B cell (primary cell): ENCODE measurements at regions not wholly inside any gene's neighbourhood (a gene's known extent, or its start where the extent isn't known, plus 50 kb on each side); places are given as distances from the start of the nearest gene placed in this dataset.

Source experiments
- ATAC-seq: fragments of 200-7000 bp; cut with Tn5 transposase; one replicate; pipeline ENCODE4 v1.10.0; 2021; ENCODE audit warnings: low read depth, mild to moderate bottlenecking, moderate number of reproducible peaks, moderate library complexity
- CTCF ChIA-PET: fragments of 350-600 bp; sonication (Branson Sonifier 250); formaldehyde crosslinking; loops from one replicate; lab custom pipeline; 2021; ENCODE audit warnings: antibody characterized with exemption, inconsistent platforms; lab: Charles Lee
- POLR2A ChIA-PET: fragments of 350-600 bp; sonication (Branson Sonifier 250); formaldehyde crosslinking; loops from one replicate; lab custom pipeline; 2021; ENCODE audit warnings: antibody characterized with exemption; lab: Charles Lee
- DNase-seq: peaks from one replicate; pipeline ENCODE4 v3.0.0; 2013
- H2AFZ ChIP-seq: 2 replicates; pipeline ENCODE4 v1.6.1; 2012; ENCODE audit warnings: mild to moderate bottlenecking, low read depth, low read length; ENCODE audit not compliant: insufficient read depth, poor library complexity, severe bottlenecking
- H3K27ac ChIP-seq, 2 donors: 1 replicate in 1 of 2; 2 replicates in 1 of 2; pipeline ENCODE4 v1.5.1; 2012 to 2013; ENCODE audit warnings: low read length in 2 of 2, mild to moderate bottlenecking in 2 of 2, moderate library complexity in 1 of 2
- H3K27me3 ChIP-seq, 4 experiments: fragments of 200-600 bp in 1 of 4; sonication (generic) in 1 of 4; replicated peaks in 1 of 4; 1 replicate in 2 of 4; 2 replicates in 2 of 4; pipeline versions ENCODE4 v1.6.1 to v1.7.0; 2013 to 2016; ENCODE audit warnings: low read length in 3 of 4, mild to moderate bottlenecking in 2 of 4, mixed read lengths in 1 of 4, moderate library complexity in 1 of 4; ENCODE audit not compliant: insufficient read depth in 4 of 4, control insufficient read depth in 3 of 4; ENCODE audit errors: control extremely low read depth in 1 of 4
- H3K36me3 ChIP-seq, 2 experiments: replicated peaks in 1 of 2; 1 replicate in 1 of 2; 2 replicates in 1 of 2; pipeline versions ENCODE4 v1.6.1 to v1.7.1; 2013; ENCODE audit warnings: low read length in 1 of 2; ENCODE audit not compliant: insufficient read depth in 2 of 2, control insufficient read depth in 1 of 2; ENCODE audit errors: control extremely low read depth in 1 of 2, extremely low read depth in 1 of 2
- H3K4me1 ChIP-seq, 2 donors: fragments of 200-600 bp in 1 of 2; sonication (generic) in 1 of 2; 1 replicate in 1 of 2; 2 replicates in 1 of 2; pipeline versions ENCODE4 v1.5.1 to v1.6.1; 2013 to 2017; ENCODE audit warnings: low read length in 2 of 2; ENCODE audit not compliant: control insufficient read depth in 2 of 2, insufficient read depth in 2 of 2
- H3K4me2 ChIP-seq: replicated peaks from 2 replicates; pipeline ENCODE3; 2012; ENCODE audit warnings: mild to moderate bottlenecking, low read depth, low read length; ENCODE audit not compliant: poor library complexity, severe bottlenecking
- H3K4me3 ChIP-seq, 5 experiments: fragments of 200-600 bp in 1 of 5; sonication (generic) in 1 of 5; 1 replicate in 3 of 5; 2 replicates in 2 of 5; pipeline versions ENCODE4 v1.5.1 to v1.7.0; 2011 to 2016; ENCODE audit warnings: low read length in 4 of 5, mild to moderate bottlenecking in 4 of 5, low read depth in 2 of 5, control low read depth in 1 of 5, moderate library complexity in 1 of 5; ENCODE audit not compliant: insufficient read depth in 1 of 5; ENCODE audit errors: control extremely low read depth in 1 of 5, extremely low read depth in 1 of 5
- H3K79me2 ChIP-seq: fragments of 200-600 bp; sonication (generic); one replicate; pipeline ENCODE4 v1.6.0; 2016; ENCODE audit warnings: low read length; ENCODE audit not compliant: control insufficient read depth, insufficient read depth
- H3K9ac ChIP-seq: fragments of 200-600 bp; sonication (generic); 2 replicates; pipeline ENCODE4 v1.6.1; 2017; ENCODE audit warnings: mild to moderate bottlenecking, low read length, moderate library complexity
- H3K9me3 ChIP-seq, 3 donors: one replicate each; pipeline versions ENCODE4 v1.6.1 to v1.7.1; 2013; ENCODE audit warnings: low read length in 2 of 3; ENCODE audit not compliant: control insufficient read depth in 2 of 3, insufficient read depth in 1 of 3; ENCODE audit errors: control extremely low read depth in 1 of 3
- H4K20me1 ChIP-seq: 2 replicates; pipeline ENCODE4 v1.6.0; 2012; ENCODE audit warnings: mild to moderate bottlenecking, low read length; ENCODE audit not compliant: insufficient read depth, control insufficient read depth, poor library complexity, severe bottlenecking
- H3K27ac Mint-ChIP-seq: one replicate; pipeline ENCODE4 v1.8.0; 2021; ENCODE audit warnings: mixed read lengths
- H3K27me3 Mint-ChIP-seq: one replicate; pipeline ENCODE4 v1.8.0; 2021; ENCODE audit warnings: mixed read lengths
- H3K4me1 Mint-ChIP-seq: one replicate; pipeline ENCODE4 v1.8.0; 2021; ENCODE audit warnings: mixed read lengths
- H3K4me3 Mint-ChIP-seq: one replicate; pipeline ENCODE4 v1.8.0; 2021; ENCODE audit warnings: mixed read lengths
- H3K9me3 Mint-ChIP-seq: one replicate; pipeline ENCODE4 v1.8.0; 2022; ENCODE audit warnings: mixed read lengths; ENCODE audit not compliant: insufficient read depth
- CTCF ChIP-seq: fragments of 200-600 bp; IDR thresholded peaks from one replicate; pipeline ENCODE4 v1.8.0; 2022; ENCODE audit warnings: antibody characterized with exemption, mild to moderate bottlenecking
- EZH2 ChIP-seq: IDR thresholded peaks from 2 replicates; pipeline ENCODE4 v1.6.1; 2012; ENCODE audit warnings: borderline replicate concordance, low read depth, mild to moderate bottlenecking, moderate library complexity, low read length; ENCODE audit not compliant: insufficient read depth, poor library complexity, severe bottlenecking
- WGBS: methylation state at CpG from one replicate; pipeline ENCODE4 v1.1.5; 2013; ENCODE audit warnings: missing lambda C conversion rate; ENCODE audit not compliant: insufficient coverage; 5-methylcytosine and 5-hydroxymethylcytosine counted together
- intact Hi-C: fragments of 100-400 bp; cut with micrococcal nuclease; formaldehyde crosslinking; loops from one replicate; pipeline ENCODE4 v1.10.0; 2022

- H3K4me1 Mint-ChIP-seq: peaks cover 17% of the 10 kb centered on the region
- ChIA-PET POLR2A (no interaction called here), CTCF (no interaction called here)
- no peak overlapping the region for H3K4me2 ChIP-seq
- no peak overlapping the region for H2AFZ ChIP-seq
- ATAC-seq (no peak), DNase-seq (no peak)
- no peak overlapping the region for H3K4me3 ChIP-seq
- H3K27ac Mint-ChIP-seq: no peak overlapping the region
- H3K4me3 Mint-ChIP-seq: no peak overlapping the region
- intact Hi-C loops: loop anchor here (5.0 kb wide), 1 partner anchor 34 kb away; no protein-coding TSS in a partner anchor
- no peaks in the 10 kb centered on the region for H4K20me1 ChIP-seq
- H3K9me3 ChIP-seq: peaks cover 0 to 2% (median 0%) of the 10 kb centered on the region in 3 donors
- TF ChIP-seq CTCF: no peak
- no peak for TF ChIP-seq EZH2
- H3K4me1 ChIP-seq: peaks cover 0 to 5% of the 10 kb centered on the region in 2 donors
- no peaks in the 10 kb centered on the region for H3K27me3 ChIP-seq
- H3K27ac ChIP-seq: no peak overlapping the region
- H3K9ac ChIP-seq: no peak overlapping the region
- H3K27me3 Mint-ChIP-seq: no peaks in the 10 kb centered on the region
- whole genome bisulfite sequencing: no CpG with 5 or more reads among the region's 3 CpGs
- H3K79me2 ChIP-seq: no peaks in the 10 kb centered on the region
- peaks cover 7% of the 10 kb centered on the region for H3K9me3 Mint-ChIP-seq
- H3K36me3 ChIP-seq: no peaks in the 10 kb centered on the region
Observed at GRCh38 chr6:113598786-113599185, 258.4 kb upstream of the MARCKS start.

- no peaks in the 10 kb centered on the region for H3K27me3 Mint-ChIP-seq
- Histone ChIP-seq H3K79me2 (no peaks in the 10 kb centered on the region), H4K20me1 (no peaks in the 10 kb centered on the region), H3K4me2 (no peak overlapping the region), H3K27ac (no peak overlapping the region), H3K9ac (no peak overlapping the region), H3K9me3 (peaks cover 0 to 2% (median 0%) of the 10 kb centered on the region in 3 donors), H3K27me3 (no peaks in the 10 kb centered on the region), H3K36me3 (no peaks in the 10 kb centered on the region), H2AFZ (no peak overlapping the region), H3K4me3 (no peak overlapping the region), H3K4me1 (peaks cover 0 to 5% of the 10 kb centered on the region in 2 donors)
- DNase-seq: no peak
- H3K4me1 Mint-ChIP-seq: peaks cover 17% of the 10 kb centered on the region
- peak overlapping the region; percentile 10 for H3K27ac Mint-ChIP-seq
- H3K9me3 Mint-ChIP-seq: peaks cover 7% of the 10 kb centered on the region
- intact Hi-C loops: loop anchor here (5.0 kb wide), 1 partner anchor 33 kb away; no protein-coding TSS in a partner anchor
- H3K4me3 Mint-ChIP-seq: no peak overlapping the region
- POLR2A ChIA-PET: no interaction called here
- TF ChIP-seq CTCF (no peak), EZH2 (no peak)
- CTCF ChIA-PET: no interaction called here
- no peak for ATAC-seq
Observed at GRCh38 chr6:113599444-113599843, 257.7 kb upstream of the MARCKS start.
